Stomach (tissue), 8 donors: ENCODE measurements at regions not wholly inside any gene's neighbourhood (a gene's known extent, or its start where the extent isn't known, plus 50 kb on each side); places are given as distances from the start of the nearest gene placed in this dataset.
"Not testable (repeated sequence)": the region's sequence is repeated elsewhere in the genome, so short reads cannot be mapped to it uniquely, and the experiment has no call there.

ENCODE experiments used
- DNase-seq, 2 donors: peaks; one replicate each; pipeline versions ENCODE4 v3.0.0 to v3.0.0-alpha.2; 2013 to 2019
- H3K27ac ChIP-seq, 5 donors: fragments of 200-600 bp in 4 of 5; sonication (generic) in 4 of 5; one replicate each; pipeline ENCODE4 v1.5.1; 2013 to 2019; ENCODE audit warnings: mild to moderate bottlenecking in 1 of 5, moderate library complexity in 1 of 5
- H3K27me3 ChIP-seq, 3 donors: fragments of 200-600 bp; sonication (generic); one replicate each; pipeline ENCODE4 v1.5.1; 2017 to 2019; ENCODE audit warnings: mixed run types in 1 of 3
- H3K36me3 ChIP-seq, 4 donors: fragments of 200-600 bp; sonication (generic); 1 replicate in 3 of 4; 2 replicates in 1 of 4; pipeline ENCODE4 v1.5.1; 2016 to 2019
- H3K4me1 ChIP-seq, 4 donors: fragments of 200-600 bp; sonication (generic); one replicate each; pipeline ENCODE4 v1.5.1; 2016 to 2019
- H3K4me3 ChIP-seq, 4 donors: fragments of 200-600 bp; sonication (generic) in 3 of 4; one replicate each; pipeline ENCODE4 v1.5.1; 2016 to 2019; ENCODE audit warnings: mild to moderate bottlenecking in 1 of 4
- H3K9me3 ChIP-seq, 4 donors: fragments of 200-600 bp; sonication (generic); one replicate each; pipeline ENCODE4 v1.5.1; 2016 to 2019
- CTCF ChIP-seq, 7 experiments: fragments of 450-650 bp in 4 of 7; fragments of 200-600 bp in 3 of 7; sonication (generic) in 3 of 7; IDR thresholded peaks; one replicate each; pipeline ENCODE4 v1.5.1; 2016 to 2019; ENCODE audit warnings: antibody characterized with exemption in 7 of 7, control low read depth in 2 of 7, mild to moderate bottlenecking in 1 of 7
- EP300 ChIP-seq: sonication (generic); formaldehyde crosslinking; IDR thresholded peaks from one replicate; pipeline ENCODE4 v1.6.1; 2017; ENCODE audit warnings: antibody characterized with exemption
- POLR2A ChIP-seq, 4 donors: fragments of 450-650 bp; IDR thresholded peaks; one replicate each; pipeline ENCODE4 v1.6.1; 2016; ENCODE audit warnings: antibody characterized with exemption in 4 of 4, control low read depth in 2 of 4, mild to moderate bottlenecking in 1 of 4, moderate library complexity in 1 of 4
- POLR2AphosphoS5 ChIP-seq, 3 donors: sonication (generic); formaldehyde crosslinking; IDR thresholded peaks; one replicate each; pipeline ENCODE4 v1.6.1; 2016; ENCODE audit warnings: antibody characterized with exemption in 3 of 3
- whole genome bisulfite sequencing, 5 donors: extraction: QIAGEN DNeasy Blood & Tissue Kit in 3 of 5; methylation state at CpG; one replicate each; pipeline versions ENCODE4 v1.1.5 to v1.1.7; 2013 to 2018; 5-methylcytosine and 5-hydroxymethylcytosine counted together
- intact Hi-C: fragments of 100-400 bp; cut with DNase I; formaldehyde crosslinking; loops from one replicate; pipeline ENCODE4 v1.15.1; 2023; ENCODE audit warnings: low total_unique reads
- donor health status: healthy with polysubstance abuse.
- donor health status: Bipolar disorder and iron deficiency.
- donor health status: healthy.

GRCh38 chr10:7054915-7055314 is 355.9 kb downstream of the SFMBT2 start:
- WGBS, 5 donors: 63 to 72% (median 69%) methylated on average over 6 of the region's 6 CpGs
- intact Hi-C loops: no loop called here
- H3K9me3 ChIP-seq: peaks cover 0 to 7% (median 2%) of the 10 kb centered on the region in 4 donors
- TF ChIP-seq POLR2AphosphoS5 (IDR thresholded peaks at IDR 0.05) (no peak), POLR2A (IDR thresholded peaks at IDR 0.05) (no peak), EP300 (no peak), CTCF (IDR thresholded peaks at IDR 0.05) (no peak)
- H3K27ac ChIP-seq: no peak overlapping the region
- no peaks in the 10 kb centered on the region for H3K36me3 ChIP-seq
- H3K4me1 ChIP-seq: no peaks in the 10 kb centered on the region
- H3K27me3 ChIP-seq: no peaks in the 10 kb centered on the region
- no peak for DNase-seq
- H3K4me3 ChIP-seq: no peak overlapping the region

GRCh38 chr10:7053195-7053594 is 357.6 kb downstream of the SFMBT2 start:
- no peak for DNase-seq
- H3K27me3 ChIP-seq: no peaks in the 10 kb centered on the region
- H3K36me3 ChIP-seq: no peaks in the 10 kb centered on the region
- no peak overlapping the region for H3K27ac ChIP-seq
- TF ChIP-seq CTCF (IDR thresholded peaks at IDR 0.05) (no peak), EP300 (no peak), POLR2AphosphoS5 (IDR thresholded peaks at IDR 0.05) (no peak), POLR2A (IDR thresholded peaks at IDR 0.05) (no peak)
- H3K9me3 ChIP-seq: peaks cover 0 to 9% (median 4%) of the 10 kb centered on the region in 4 donors
- WGBS, 5 donors: 79 to 91% (median 86%) methylated on average over 3 of the region's 3 CpGs
- H3K4me3 ChIP-seq: no peak overlapping the region
- H3K4me1 ChIP-seq: no peaks in the 10 kb centered on the region
- intact Hi-C loops: no loop called here

- H3K36me3 ChIP-seq, DNase-seq, H3K27me3 ChIP-seq, H3K4me1 ChIP-seq, H3K27ac ChIP-seq, intact Hi-C loops, H3K9me3 ChIP-seq, H3K4me3 ChIP-seq: not testable (repeated sequence)
- WGBS, 5 donors: 90 to 96% (median 93%) methylated on average over 3 of the region's 3 CpGs
Observed at GRCh38 chr10:7050024-7050423, 360.8 kb downstream of the SFMBT2 start.

GRCh38 chr10:7048061-7048460 is 362.8 kb downstream of the SFMBT2 start:
- Histone ChIP-seq H3K4me3 (no peak overlapping the region), H3K9me3 (peaks cover 0 to 9% (median 4%) of the 10 kb centered on the region in 4 donors), H3K27me3 (no peaks in the 10 kb centered on the region), H3K4me1 (no peaks in the 10 kb centered on the region), H3K27ac (no peak overlapping the region), H3K36me3 (no peaks in the 10 kb centered on the region)
- intact Hi-C loops: no loop called here
- TF ChIP-seq POLR2AphosphoS5 (IDR thresholded peaks at IDR 0.05) (no peak), CTCF (IDR thresholded peaks at IDR 0.05) (no peak), EP300 (no peak), POLR2A (IDR thresholded peaks at IDR 0.05) (no peak)
- 70 to 81% (median 78%) methylated on average over 6 of the region's 6 CpGs for WGBS, 5 donors
- no peak for DNase-seq

- 66 to 77% (median 68%) methylated on average over 2 of the region's 2 CpGs for WGBS, 5 donors
- DNase-seq: no peak
- Histone ChIP-seq H3K9me3 (peaks cover 0 to 9% (median 4%) of the 10 kb centered on the region in 4 donors), H3K27me3 (no peaks in the 10 kb centered on the region), H3K36me3 (no peaks in the 10 kb centered on the region), H3K4me3 (no peak overlapping the region), H3K27ac (peak overlapping the region in 1 of 5 donors; percentile 18), H3K4me1 (no peaks in the 10 kb centered on the region)
- intact Hi-C loops: no loop called here
- TF ChIP-seq CTCF (IDR thresholded peaks at IDR 0.05): no peak
- no peak for TF ChIP-seq POLR2AphosphoS5 (IDR thresholded peaks at IDR 0.05)
- no peak for TF ChIP-seq EP300
- TF ChIP-seq POLR2A (IDR thresholded peaks at IDR 0.05): no peak
Observed at GRCh38 chr10:7046615-7047014, 364.2 kb downstream of the SFMBT2 start.
